HG03378 (cell line): ENCODE measurements at regions not wholly inside any gene's neighbourhood (a gene's known extent, or its start where the extent isn't known, plus 50 kb on each side); places are given as distances from the start of the nearest gene placed in this dataset.
"Not testable (repeated sequence)": the region's sequence is repeated elsewhere in the genome, so short reads cannot be mapped to it uniquely, and the experiment has no call there.

Experiments used
- ATAC-seq: cut with Tn5 transposase; IDR thresholded peaks from one replicate; pipeline ENCODE4 v1.9.1; 2021; ENCODE audit warnings: mild to moderate bottlenecking, moderate library complexity; ENCODE audit not compliant: unreplicated experiment

DNA sequence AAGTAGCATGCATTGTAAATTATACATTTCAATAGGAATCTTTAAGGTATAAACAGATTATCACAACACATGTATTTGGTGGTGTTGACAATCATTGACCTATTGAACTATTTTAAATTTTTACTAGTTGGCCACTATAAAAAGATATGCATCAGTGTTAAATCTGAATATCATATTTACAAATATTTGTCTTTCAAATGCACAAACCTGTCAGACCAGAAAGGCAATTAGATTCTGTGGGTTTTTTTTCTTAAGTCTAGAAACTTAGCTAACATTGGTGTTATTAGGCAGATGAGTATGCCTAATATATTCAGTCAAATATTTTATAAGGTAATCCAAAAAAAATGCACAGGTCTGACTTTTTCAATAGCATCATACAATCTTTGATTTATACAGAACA, 241.4 kb upstream of the DGKB start:
- no peak for ATAC-seq

DNA sequence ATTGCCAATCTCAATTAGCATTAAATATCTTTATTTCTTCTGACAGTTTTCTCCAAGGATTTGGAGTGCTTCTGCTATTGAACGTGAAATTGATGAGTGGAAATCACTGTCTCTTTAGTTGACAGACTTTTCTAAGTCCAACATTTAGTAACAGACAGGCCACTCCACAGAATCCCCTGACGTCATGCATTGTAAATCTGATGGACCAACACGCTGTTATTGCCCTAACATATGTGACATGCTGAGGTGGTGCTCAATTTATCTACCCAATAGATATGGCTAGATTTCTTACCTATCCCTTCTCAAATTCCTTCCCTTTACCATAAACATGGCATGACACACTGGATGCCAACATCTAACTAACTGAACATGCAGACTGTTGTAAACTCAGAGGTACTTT, 240.6 kb upstream of the DGKB start:
- no peak for ATAC-seq

DNA sequence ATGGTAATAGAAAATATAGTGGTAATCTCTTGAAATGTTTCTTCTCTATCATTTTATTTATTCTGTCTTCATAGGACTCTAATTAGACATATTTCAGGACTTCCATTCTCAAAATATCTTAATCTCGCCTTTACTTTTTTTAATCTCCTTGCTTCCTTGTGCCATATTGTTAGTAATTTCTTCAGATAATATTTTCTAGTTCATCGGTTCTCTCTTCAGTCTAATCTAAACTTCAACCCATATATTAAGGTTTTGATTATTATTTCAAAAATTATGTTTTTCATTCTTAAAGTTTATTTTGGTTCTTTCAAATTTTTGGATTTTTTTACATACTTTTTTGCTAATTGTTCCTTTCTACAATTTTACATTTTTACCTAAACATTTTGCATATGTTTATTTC, 237.9 kb upstream of the DGKB start:
- ATAC-seq: no peak

DNA sequence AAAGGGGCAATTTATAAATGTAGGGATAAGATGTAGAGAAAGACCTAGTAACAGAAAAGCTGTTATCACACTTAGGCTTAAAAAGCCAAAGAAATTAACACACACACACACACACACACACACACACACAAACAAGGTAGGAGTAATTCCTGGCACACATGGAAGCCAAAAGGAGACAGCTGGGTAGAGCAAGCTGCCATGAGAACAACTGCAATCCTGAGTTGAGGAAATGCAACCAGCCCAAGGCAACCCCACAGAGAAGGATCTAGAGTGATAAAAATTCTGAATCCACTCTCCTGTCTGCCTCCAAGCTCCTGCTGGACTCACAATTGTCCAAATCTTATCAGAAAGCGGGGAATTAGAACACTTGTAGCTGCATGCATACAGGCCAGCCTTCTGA, 229.1 kb upstream of the DGKB start:
- ATAC-seq: no peak

DNA sequence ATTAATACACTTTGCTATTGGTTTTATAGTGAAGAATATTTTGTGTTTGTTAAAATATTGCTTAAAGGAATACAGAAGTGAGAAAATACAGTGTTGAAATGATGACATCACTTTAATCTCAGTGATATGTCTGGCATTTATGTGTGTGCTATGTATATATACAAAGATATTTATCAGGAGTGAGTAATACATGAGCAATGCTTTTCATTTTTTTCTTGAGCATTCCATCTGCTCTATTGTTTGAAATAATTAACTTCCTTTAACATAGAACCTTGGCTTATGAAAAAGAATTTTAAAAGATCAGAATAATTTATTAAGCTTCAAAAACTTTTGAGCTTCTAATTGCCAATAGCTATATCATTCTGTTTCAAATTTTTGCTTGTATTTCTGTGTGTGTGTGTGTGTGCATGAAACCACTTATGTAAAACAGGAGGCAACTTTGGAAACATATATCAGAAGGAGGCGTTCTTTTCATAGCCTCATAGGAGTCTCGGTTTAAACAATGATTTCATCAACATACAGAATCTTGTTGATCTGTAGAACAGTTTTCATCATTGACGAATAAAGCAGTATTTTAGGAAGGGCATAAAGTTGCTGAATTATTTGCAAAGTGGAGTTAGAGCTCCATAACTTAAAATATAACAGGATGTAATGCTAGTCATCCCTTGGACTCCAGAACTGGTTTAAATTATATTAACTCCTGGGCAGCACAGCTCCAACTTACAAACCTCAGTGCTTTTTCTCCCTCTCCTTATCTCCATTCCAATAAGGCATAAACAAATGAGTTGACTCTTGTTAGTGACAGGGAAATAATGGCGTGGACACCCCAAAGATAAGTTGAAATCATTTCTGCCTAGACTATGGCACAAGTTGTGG, 228.4 kb upstream of the DGKB start:
- no peak for ATAC-seq

DNA sequence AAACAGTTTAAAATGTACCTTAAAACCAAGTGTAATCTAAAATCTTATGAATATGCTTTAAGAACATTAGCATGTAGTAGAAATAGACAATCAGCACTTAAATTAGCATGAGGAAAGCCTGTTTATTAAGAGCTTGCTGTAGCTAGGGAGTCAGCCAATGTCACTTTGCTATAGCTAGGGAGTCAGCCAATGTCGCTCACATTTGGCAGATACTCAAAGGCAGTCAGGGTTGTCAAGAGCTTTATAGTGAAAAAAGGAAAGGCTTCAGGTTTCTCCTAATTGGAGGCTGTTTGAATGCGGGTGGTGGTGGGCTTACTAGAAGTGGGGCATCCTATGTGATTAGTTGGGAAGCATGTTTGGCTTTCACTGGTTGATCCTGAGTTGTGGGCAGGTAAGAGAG, 226.2 kb upstream of the DGKB start:
- ATAC-seq: no peak

DNA sequence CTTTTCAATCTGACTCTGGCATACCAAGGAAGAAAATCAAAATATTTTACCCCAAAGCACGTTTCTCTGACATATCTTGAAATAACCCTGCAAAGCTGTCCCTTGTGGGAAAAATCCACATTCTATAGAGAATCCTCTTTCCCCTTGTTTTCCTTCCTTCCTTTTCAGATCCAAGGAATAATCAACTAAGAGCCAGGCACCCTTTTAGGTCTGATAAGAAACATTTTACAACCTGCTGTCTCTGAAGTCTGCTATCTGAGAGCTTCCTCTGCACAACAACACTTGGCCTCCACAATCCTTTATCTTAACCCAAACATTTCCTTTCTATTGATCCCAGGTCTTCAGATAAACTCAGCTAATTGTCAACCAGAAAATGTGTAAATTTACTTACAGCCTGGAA, 224.1 kb upstream of the DGKB start:
- not testable (repeated sequence) for ATAC-seq

DNA sequence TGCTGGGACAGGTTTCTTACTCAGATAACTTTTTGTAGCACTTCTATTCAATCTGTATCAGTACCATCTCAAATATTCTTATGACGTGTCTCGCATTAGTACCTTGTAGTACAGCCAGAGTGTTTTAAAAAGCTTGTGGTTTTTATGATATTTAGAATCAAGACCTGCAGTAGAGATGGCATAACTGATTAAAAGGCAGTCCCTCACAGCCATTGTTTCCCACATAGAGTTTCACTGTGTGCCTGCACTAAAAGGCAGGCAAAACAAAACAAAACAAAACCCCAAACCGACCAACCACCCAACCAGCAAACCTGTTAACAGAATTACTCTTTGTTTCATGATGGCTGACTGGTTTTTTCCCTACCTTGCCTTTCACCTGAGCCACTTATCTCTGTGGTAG, 221.3 kb upstream of the DGKB start:
- ATAC-seq: no peak

DNA sequence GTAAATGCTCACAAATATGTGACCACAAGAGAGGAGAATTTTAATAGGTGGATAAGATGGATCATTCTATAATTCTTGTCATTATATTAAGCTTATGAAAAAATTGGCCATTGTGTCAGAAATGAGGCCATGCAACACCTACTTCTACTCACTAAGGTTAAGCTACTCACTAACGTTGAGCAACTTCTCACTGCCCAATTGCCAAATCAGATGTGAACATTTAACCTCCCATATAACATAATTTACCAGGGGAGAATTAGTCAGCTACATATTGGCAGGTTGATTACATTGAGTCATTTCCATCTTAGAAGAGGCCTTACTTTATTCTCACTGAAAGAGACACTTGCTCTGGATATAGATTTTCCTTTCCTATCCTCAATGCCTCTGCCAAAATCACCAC, 211.2 kb upstream of the DGKB start:
- no peak for ATAC-seq

DNA sequence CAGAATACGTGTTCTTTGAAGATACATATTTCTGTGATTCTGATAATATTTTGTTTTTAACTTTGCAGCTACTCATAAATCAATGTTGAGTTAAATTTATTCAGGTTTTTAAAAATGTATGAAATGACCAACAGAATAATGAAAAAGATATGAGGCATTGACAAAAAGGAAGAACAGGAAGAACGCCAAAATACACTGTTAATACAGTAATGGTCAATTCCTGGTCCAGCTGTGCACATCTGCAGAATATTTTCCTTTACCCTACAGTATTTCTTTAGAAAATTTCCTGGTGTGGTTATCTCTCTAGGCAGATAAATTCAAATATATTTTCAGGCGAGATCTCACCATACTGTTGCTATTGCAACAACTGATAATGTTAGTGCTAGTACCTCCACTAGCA, 203.2 kb upstream of the DGKB start:
- no peak for ATAC-seq

DNA sequence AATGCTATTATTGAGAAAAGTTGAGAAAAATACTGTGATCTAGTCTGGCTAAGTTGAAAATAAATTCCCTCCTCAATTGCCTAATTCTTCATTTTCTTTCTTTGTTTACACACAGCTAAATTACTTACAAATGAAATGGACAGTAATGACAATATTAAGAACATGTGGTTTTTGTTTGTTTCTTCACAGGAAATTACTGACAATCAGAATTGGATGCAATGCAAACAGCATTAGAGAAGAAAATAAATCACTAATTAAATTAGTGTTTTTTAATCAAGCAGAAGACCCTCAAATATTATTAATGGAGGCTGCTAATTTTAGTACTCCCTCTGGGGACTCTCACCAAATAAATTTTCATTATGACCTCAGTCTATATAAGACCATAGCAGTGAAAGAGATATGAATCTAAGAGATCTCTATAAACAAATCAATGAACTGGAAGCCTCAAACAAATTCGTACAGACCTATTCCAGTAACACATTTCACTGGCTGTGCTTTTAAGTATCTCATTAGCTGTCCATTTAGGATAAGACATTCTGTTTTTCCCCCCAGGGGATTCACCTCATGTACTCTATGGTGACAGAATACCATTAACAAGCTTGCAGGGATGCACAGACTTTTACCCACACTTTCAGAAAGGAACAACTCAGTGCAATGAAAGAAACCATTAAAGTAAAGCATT, 202.0 kb upstream of the DGKB start:
- no peak for ATAC-seq

DNA sequence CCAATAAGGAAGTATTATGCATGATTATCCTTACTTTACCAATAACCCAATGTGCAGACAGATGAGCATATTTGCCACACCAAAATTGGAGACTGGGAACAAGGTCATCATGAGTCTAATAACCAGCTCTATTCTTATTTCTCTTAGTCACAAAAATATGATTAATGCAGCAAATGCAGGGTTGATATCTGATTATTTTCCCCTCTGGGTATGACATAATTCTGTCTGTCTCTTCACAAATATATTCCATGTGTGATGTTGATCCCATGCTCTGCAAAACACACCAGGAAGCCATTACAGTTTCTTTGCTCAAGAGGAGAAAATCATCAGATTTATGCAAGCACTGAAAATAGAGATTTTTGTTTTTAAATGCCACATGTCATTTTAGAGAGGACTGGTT, 196.5 kb upstream of the DGKB start:
- ATAC-seq: no peak

DNA sequence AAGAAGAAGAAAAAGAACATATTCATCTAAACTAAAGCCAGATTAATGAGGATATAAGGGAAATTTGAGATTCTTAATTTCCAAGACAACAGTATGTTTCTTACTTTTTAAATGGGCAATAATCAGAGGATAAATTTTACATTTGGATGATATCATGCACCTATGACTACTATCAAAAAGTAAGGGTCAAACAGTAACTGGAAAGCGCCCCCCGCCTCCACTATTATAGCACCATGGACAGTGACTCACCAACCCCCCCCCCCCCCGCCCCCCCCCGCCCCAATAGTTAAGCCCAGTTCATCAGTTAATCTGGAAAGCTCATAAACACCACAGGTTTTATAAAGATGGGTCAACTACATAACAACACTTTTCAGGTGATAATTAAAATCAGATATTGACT, 194.3 kb upstream of the DGKB start:
- no peak for ATAC-seq

DNA sequence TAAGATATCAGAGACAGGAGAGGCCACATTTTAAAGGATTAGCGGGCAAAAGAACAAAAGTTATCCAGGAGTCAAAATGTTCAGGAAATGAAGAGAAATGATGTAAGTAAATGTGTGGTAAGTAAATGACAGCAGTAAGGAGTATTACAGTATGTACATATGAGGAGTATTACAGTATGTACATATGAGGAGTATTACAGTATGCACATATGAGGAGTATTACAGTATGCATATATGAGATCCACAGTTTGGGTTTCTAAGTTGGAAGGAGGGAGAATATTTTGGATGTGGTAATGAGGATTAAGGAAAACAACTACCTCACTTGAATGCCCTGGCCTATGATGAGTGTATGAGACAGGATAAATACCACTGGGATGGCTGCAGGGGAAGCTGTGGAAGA, 192.4 kb upstream of the DGKB start:
- ATAC-seq: no peak

DNA sequence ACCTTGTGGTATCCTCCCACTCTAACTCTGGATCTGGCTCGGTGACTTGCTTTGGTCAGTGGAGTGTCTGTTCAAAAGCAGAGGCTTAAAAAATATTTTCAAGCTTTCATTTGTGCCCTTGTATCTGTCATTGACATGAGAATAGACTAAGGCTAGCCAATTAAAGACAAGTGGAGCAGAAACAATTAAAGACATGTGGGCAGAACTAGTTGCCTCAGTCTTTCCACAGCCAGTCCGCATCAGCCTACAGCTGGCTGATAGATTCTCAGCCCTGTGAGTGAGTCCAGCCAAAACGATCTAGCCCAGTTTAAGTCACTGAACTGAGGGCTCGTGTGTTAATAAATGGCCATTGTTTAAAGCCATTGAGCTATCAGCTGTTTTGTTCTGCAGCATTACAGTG, 185.2 kb upstream of the DGKB start:
- no peak for ATAC-seq

DNA sequence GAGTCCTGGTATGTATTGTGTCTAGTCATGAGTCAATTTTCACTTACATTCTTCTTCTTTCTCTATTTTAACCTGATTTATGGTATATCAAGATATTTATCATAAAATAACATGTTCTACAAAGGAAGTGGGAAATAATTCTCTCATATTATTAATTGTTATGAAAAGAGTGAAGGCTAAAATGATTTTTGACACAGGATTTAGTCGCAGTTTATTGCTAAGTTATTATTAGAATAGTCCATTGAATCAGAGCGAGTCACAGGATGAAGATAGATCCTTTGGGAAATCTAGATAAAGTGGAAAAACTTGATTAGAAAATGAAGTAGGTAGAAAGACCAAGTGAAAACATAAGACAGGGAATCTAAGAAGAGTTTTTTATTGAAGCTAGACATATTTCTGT, 184.3 kb upstream of the DGKB start:
- ATAC-seq: no peak

DNA sequence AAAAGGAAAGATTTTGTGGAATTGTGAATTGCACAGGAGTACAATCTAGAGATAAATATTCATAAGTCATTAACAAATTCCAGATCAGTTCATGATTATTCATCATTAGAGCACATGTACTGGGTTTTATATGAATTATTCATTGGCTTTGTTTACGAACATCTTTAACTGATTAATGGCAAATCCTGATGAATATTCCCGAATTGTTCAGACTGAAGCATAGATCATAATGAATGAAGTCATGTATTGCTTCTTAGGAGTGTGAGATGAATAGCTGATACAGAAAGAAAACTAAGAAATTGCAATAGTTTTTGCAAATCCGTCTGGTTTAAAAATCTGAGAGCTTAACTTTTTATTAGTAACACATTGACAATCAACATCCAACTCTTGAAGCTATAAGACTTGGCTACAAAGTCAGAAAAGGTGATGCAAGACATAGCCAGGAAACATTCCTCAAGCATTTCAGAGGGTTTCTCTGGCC, 183.6 kb upstream of the DGKB start:
- ATAC-seq: no peak

DNA sequence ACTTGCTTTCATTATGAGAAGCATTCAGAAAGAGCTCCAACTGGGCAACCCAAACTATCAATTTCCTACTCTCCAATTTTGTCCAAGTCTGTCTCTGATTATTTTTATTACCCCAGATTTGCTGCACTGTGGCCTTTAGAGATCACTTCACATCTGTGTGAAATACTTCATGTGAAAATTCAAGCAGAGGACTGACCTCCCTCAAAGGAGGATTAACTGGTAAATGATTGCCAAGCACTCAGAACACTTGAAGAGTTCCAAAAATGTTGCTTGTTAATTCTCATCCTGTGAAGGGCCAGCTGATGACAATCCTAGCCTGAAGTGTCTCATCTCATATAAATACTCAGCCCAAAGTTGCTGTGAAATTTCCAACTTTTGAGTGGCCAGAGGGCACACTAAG, 182.8 kb upstream of the DGKB start:
- no peak for ATAC-seq

DNA sequence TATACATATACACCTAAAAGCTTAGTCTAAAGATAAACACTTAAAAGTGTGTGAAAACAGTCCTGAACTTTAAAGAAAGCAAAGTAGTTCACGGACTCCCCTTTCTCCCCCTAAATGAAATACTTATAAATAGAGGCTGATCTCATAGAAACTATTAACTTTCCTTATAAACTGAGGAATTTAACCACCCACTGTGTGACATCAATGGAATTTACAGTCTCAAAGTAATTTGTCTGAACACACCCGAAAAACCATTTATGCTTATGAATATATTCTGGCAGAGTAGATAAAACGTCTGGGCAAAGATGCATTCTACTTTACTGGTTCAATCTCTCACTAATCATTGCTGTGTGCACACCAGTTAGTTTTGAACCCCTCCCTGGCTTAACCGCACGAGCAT, 181.8 kb upstream of the DGKB start:
- no peak for ATAC-seq

DNA sequence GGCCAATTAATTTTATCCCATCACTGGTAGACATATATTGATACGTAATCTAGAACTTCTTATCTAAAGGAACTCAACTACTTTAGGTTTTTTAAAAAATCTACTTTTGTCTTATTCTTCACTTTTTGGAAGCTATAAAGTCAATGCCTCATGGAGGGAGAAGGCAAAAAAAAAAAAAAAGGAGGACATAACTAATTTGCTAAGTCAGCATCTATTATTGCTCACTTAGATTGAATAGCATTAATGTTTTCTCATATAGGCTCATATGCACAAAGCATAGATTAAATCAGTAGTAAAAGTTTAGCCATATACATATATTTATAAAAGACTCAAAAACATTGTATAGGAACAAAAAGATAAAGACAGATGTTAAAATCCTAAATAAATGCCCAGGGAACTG, 179.3 kb upstream of the DGKB start:
- no peak for ATAC-seq

DNA sequence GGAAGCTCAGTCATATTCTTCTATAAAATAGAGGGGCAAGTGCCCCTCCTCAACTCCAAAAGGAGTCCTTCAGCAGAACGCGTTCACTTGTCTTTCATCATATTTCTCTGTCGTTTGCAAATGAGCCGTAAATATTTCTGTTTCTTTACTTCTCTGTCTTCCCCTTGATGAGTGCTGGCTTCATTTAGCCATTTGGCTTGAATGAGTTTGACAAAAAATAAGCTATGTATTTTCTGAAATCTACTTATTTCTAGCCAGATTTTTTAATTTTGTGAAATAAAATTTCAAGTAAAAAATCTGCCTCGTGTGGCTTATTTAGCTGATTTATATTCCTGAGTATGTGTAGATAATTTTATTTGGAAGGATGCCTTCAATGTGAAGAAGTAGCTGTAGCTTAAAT, 170.8 kb upstream of the DGKB start:
- ATAC-seq: no peak

DNA sequence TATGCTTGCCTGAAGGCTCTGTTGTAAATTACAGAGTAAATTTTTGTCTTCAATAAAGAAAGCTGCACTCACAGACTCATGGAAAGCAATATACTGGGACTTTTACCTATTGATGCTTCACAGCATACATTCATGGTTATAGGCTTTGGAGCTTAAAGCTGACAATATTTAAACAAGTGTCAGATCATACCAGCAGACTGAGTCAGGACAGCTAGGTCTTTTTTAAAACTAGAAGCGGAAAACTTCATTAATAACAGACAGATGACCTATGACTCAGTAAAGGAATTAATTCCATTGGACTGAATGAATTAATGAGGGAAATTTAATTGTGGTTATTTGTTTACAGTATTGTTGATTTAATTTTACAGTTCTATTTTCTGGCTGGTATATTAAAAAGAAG, 165.8 kb upstream of the DGKB start:
- no peak for ATAC-seq

DNA sequence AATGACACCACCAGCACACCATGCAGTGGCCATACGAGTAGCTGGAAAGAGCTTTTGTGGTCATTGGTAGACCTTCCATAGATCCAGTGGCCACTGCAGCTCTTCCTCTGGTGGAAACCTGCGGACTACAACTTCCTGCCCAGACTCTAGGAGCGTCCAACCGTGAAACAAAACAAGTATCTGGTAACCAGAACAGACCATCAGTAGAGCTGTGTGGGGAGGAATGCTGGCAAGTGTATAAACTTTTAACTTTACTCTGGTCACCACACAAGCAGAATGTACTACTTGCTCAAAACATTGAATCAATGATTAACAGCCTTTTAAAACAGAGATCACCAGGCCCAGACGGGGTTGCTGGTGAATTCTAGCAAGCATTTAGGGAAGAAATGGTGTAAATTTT, 154.7 kb upstream of the DGKB start:
- no peak for ATAC-seq
